Neural progenitor cell (in vitro differentiated cells): ENCODE measurements at regions not wholly inside any gene's neighbourhood (a gene's known extent, or its start where the extent isn't known, plus 50 kb on each side); places are given as distances from the start of the nearest gene placed in this dataset.
A peak's percentile ranks its signal among the peaks of the same experiment; 100 is the strongest.
"Not testable (repeated sequence)": the region's sequence is repeated elsewhere in the genome, so short reads cannot be mapped to it uniquely, and the experiment has no call there.

Experiments
- DNase-seq: peaks from one replicate; pipeline ENCODE4 v3.0.0-alpha.2; 2016; ENCODE audit warnings: low spot score
- H2AFZ ChIP-seq: fragments of 200-600 bp; sonication (generic); replicated peaks from 2 replicates; pipeline ENCODE4 v1.6.1; 2016; ENCODE audit warnings: antibody characterized with exemption
- H3F3A ChIP-seq: fragments of 200-600 bp; sonication (generic); 2 replicates; pipeline ENCODE4 v1.6.1; 2016; ENCODE audit warnings: antibody characterized with exemption, low read depth
- H3K27ac ChIP-seq: fragments of 200-600 bp; sonication (generic); 2 replicates; pipeline ENCODE4 v1.5.1; 2016; ENCODE audit warnings: mild to moderate bottlenecking
- H3K27me3 ChIP-seq: fragments of 200-600 bp; sonication (generic); 2 replicates; pipeline ENCODE4 v1.6.1; 2016; ENCODE audit warnings: mild to moderate bottlenecking, moderate library complexity
- H3K36me3 ChIP-seq: fragments of 200-600 bp; sonication (generic); 2 replicates; pipeline ENCODE4 v1.5.1; 2016
- H3K4me1 ChIP-seq: fragments of 200-600 bp; sonication (generic); 2 replicates; pipeline ENCODE4 v1.6.1; 2016; ENCODE audit warnings: mixed run types
- H3K4me2 ChIP-seq: fragments of 200-600 bp; sonication (generic); 2 replicates; pipeline ENCODE4 v1.6.1; 2016
- H3K4me3 ChIP-seq: fragments of 200-600 bp; sonication (generic); 2 replicates; pipeline ENCODE4 v1.5.1; 2016
- H3K79me2 ChIP-seq: fragments of 200-600 bp; sonication (generic); 2 replicates; pipeline ENCODE4 v1.6.1; 2016; ENCODE audit warnings: low read depth
- H3K9ac ChIP-seq: fragments of 200-600 bp; sonication (generic); 2 replicates; pipeline ENCODE4 v1.6.1; 2016
- H3K9me3 ChIP-seq: fragments of 200-600 bp; sonication (generic); 2 replicates; pipeline ENCODE4 v1.5.1; 2016; ENCODE audit warnings: low read depth
- H4K20me1 ChIP-seq: fragments of 200-600 bp; sonication (generic); 2 replicates; pipeline ENCODE4 v1.6.1; 2016; ENCODE audit warnings: low read depth
- H3K27ac Mint-ChIP-seq: 3 replicates; pipeline ENCODE4 v1.8.0; 2021; ENCODE audit warnings: mixed read lengths
- H3K27me3 Mint-ChIP-seq: 2 replicates; pipeline ENCODE4 v1.8.0; 2022; ENCODE audit warnings: low read depth, mild to moderate bottlenecking, inconsistent platforms, moderate library complexity, mixed read lengths; ENCODE audit not compliant: insufficient read depth
- H3K36me3 Mint-ChIP-seq: 3 replicates; pipeline ENCODE4 v1.8.0; 2021; ENCODE audit warnings: mixed read lengths
- H3K4me1 Mint-ChIP-seq: 3 replicates; pipeline ENCODE4 v1.8.0; 2021; ENCODE audit warnings: mixed read lengths
- H3K4me3 Mint-ChIP-seq: 3 replicates; pipeline ENCODE4 v1.8.0; 2021; ENCODE audit warnings: mild to moderate bottlenecking, moderate library complexity, mixed read lengths
- H3K9me3 Mint-ChIP-seq: 3 replicates; pipeline ENCODE4 v1.8.0; 2020; ENCODE audit warnings: mixed read lengths
- CTCF ChIP-seq: fragments of 200-600 bp; sonication (generic); IDR thresholded peaks from 2 replicates; pipeline ENCODE4 v1.5.1; 2017; ENCODE audit warnings: antibody characterized with exemption, mild to moderate bottlenecking
- EZH2 ChIP-seq: fragments of 200-600 bp; sonication (generic); IDR thresholded peaks from 2 replicates; pipeline ENCODE4 v1.6.1; 2017; ENCODE audit warnings: antibody characterized with exemption, mild to moderate bottlenecking, moderate library complexity
- EZH2phosphoT487 ChIP-seq: fragments of 200-600 bp; sonication (generic); IDR thresholded peaks from 2 replicates; pipeline ENCODE4 v1.6.1; 2017; ENCODE audit warnings: antibody characterized with exemption

- no peaks in the 10 kb centered on the region for H3K36me3 ChIP-seq
- H3K27me3 Mint-ChIP-seq, result peaks cover 12% of the 10 kb centered on the region
- H3K9me3 ChIP-seq, result no peaks in the 10 kb centered on the region
- no peak overlapping the region for H3K27ac ChIP-seq
- H2AFZ ChIP-seq, result no peak overlapping the region
- H3K9ac ChIP-seq, result no peak overlapping the region
- no peak overlapping the region for H3K4me3 Mint-ChIP-seq
- peaks cover 4% of the 10 kb centered on the region for H3K4me1 Mint-ChIP-seq
- no peaks in the 10 kb centered on the region for H4K20me1 ChIP-seq
- TF ChIP-seq EZH2 (no peak), CTCF (no peak), EZH2phosphoT487 (no peak)
- DNase-seq, result no peak
- H3K4me3 ChIP-seq, result no peak overlapping the region
- H3K27ac Mint-ChIP-seq, result peak overlapping the region; percentile 61
- no peak overlapping the region for H3K4me2 ChIP-seq
- no peaks in the 10 kb centered on the region for H3K36me3 Mint-ChIP-seq
- H3K4me1 ChIP-seq, result no peaks in the 10 kb centered on the region
- no peaks in the 10 kb centered on the region for H3K9me3 Mint-ChIP-seq
- H3K27me3 ChIP-seq, result no peaks in the 10 kb centered on the region
- no peaks in the 10 kb centered on the region for H3F3A ChIP-seq
- H3K79me2 ChIP-seq, result no peaks in the 10 kb centered on the region
Measured at GRCh38 chr10:46217752-46218453, 68.9 kb upstream of the ANTXRL start.

- no peak overlapping the region for H2AFZ ChIP-seq
- H3K4me2 ChIP-seq, result no peak overlapping the region
- no peaks in the 10 kb centered on the region for H3K36me3 ChIP-seq
- no peaks in the 10 kb centered on the region for H3K36me3 Mint-ChIP-seq
- no peaks in the 10 kb centered on the region for H3K9me3 Mint-ChIP-seq
- H3K4me1 ChIP-seq, result no peaks in the 10 kb centered on the region
- no peak overlapping the region for H3K4me3 Mint-ChIP-seq
- no peak overlapping the region for H3K27ac ChIP-seq
- H3K79me2 ChIP-seq, result no peaks in the 10 kb centered on the region
- H3K9me3 ChIP-seq, result no peaks in the 10 kb centered on the region
- H3K27me3 ChIP-seq, result no peaks in the 10 kb centered on the region
- H3K27ac Mint-ChIP-seq, result no peak overlapping the region
- no peaks in the 10 kb centered on the region for H3F3A ChIP-seq
- H3K9ac ChIP-seq, result no peak overlapping the region
- TF ChIP-seq CTCF (no peak), EZH2phosphoT487 (no peak), EZH2 (no peak)
- peaks cover 14% of the 10 kb centered on the region for H3K27me3 Mint-ChIP-seq
- H4K20me1 ChIP-seq, result no peaks in the 10 kb centered on the region
- DNase-seq, result no peak
- no peak overlapping the region for H3K4me3 ChIP-seq
- H3K4me1 Mint-ChIP-seq, result peaks cover 4% of the 10 kb centered on the region
Measured at GRCh38 chr10:46218921-46219320, 67.9 kb upstream of the ANTXRL start.

- not testable (repeated sequence) for H3K4me2 ChIP-seq, DNase-seq
- H3K27me3 Mint-ChIP-seq, result peaks cover 14% of the 10 kb centered on the region
Measured at GRCh38 chr10:46219431-46219990, 67.3 kb upstream of the ANTXRL start.

GRCh38 chr10:46220187-46220586 lies 66.6 kb upstream of the ANTXRL start:
- DNase-seq, result no peak
- Histone ChIP-seq H2AFZ (no peak overlapping the region), H4K20me1 (no peaks in the 10 kb centered on the region), H3K4me2 (no peak overlapping the region), H3K9ac (no peak overlapping the region), H3F3A (no peaks in the 10 kb centered on the region), H3K27me3 (no peaks in the 10 kb centered on the region), H3K9me3 (no peaks in the 10 kb centered on the region), H3K4me3 (no peak overlapping the region), H3K27ac (no peak overlapping the region), H3K36me3 (no peaks in the 10 kb centered on the region), H3K4me1 (no peaks in the 10 kb centered on the region), H3K79me2 (no peaks in the 10 kb centered on the region)
- H3K4me1 Mint-ChIP-seq, result peaks cover 4% of the 10 kb centered on the region
- no peak overlapping the region for H3K27ac Mint-ChIP-seq
- H3K27me3 Mint-ChIP-seq, result peaks cover 16% of the 10 kb centered on the region
- H3K36me3 Mint-ChIP-seq, result no peaks in the 10 kb centered on the region
- TF ChIP-seq CTCF (no peak), EZH2 (no peak), EZH2phosphoT487 (no peak)
- no peaks in the 10 kb centered on the region for H3K9me3 Mint-ChIP-seq
- H3K4me3 Mint-ChIP-seq, result no peak overlapping the region

More at GRCh38 chr10:46219431-46219990, 67.3 kb upstream of the ANTXRL start:
- not testable (repeated sequence) for H3K4me3 Mint-ChIP-seq, H3K79me2 ChIP-seq, H3K9ac ChIP-seq, H3K27me3 ChIP-seq, H3K27ac Mint-ChIP-seq, H3K27ac ChIP-seq, H3K4me3 ChIP-seq, H2AFZ ChIP-seq, H3K36me3 Mint-ChIP-seq, H4K20me1 ChIP-seq, H3K36me3 ChIP-seq, H3K4me1 Mint-ChIP-seq, H3K4me1 ChIP-seq, H3K9me3 Mint-ChIP-seq, H3F3A ChIP-seq, H3K9me3 ChIP-seq
